ENCODE measurements at regions not wholly inside any gene's neighbourhood (a gene's known extent, or its start where the extent isn't known, plus 50 kb on each side); places are given as distances from the start of the nearest gene placed in this dataset.

- dilution Hi-C loops (cut with MboI; ENCODE audit: extremely low pct_ligation_motif_present, low sequenced_read_pairs) = no loop called here
- intact Hi-C loops (cut with micrococcal nuclease) = no loop called here
- Histone ChIP-seq H3K9me1 (replicated peaks; ENCODE audit: control insufficient read depth, extremely low read depth, insufficient read depth, low read length) (no peaks in the 10 kb centered on the region), H3K4me1 (ENCODE audit: control insufficient read depth, extremely low read depth, insufficient read depth, low read length) (no peaks in the 10 kb centered on the region), H2AFZ (ENCODE audit: low read depth, low read length) (no peak overlapping the region), H3K9ac (replicated peaks; ENCODE audit: extremely low read depth, insufficient read depth, low read length) (no peak overlapping the region), H3K9me3 (replicated peaks; ENCODE audit: control insufficient read depth, insufficient read depth, low read length) (no peaks in the 10 kb centered on the region), H3K36me3 (ENCODE audit: control insufficient read depth in 2 of 2, extremely low read depth in 1 of 2, insufficient read depth in 2 of 2, low read length in 2 of 2) (no peaks in the 10 kb centered on the region), H4K20me1 (replicated peaks; ENCODE audit: control insufficient read depth, extremely low read depth, insufficient read depth, low read length) (no peaks in the 10 kb centered on the region), H3K27ac (ENCODE audit: insufficient read depth, low read depth, low read length) (no peak overlapping the region), H3K79me2 (ENCODE audit: control insufficient read depth, insufficient read depth, low read length) (no peaks in the 10 kb centered on the region), H3K4me3 (replicated peaks in 1 of 3; ENCODE audit: insufficient read depth in 1 of 3, low read depth in 1 of 3, low read length in 3 of 3) (no peak overlapping the region), H3K27me3 (ENCODE audit: control insufficient read depth in 2 of 2, insufficient read depth in 2 of 2, low read length in 2 of 2) (no peaks in the 10 kb centered on the region), H3K4me2 (ENCODE audit: insufficient read depth, low read length) (no peak overlapping the region)
- TF ChIP-seq MAX (IDR thresholded peaks at IDR 0.05; ENCODE audit: insufficient read depth, insufficient read length) (no peak), JUN (IDR thresholded peaks at IDR 0.05; ENCODE audit: borderline replicate concordance, insufficient read depth, insufficient read length, low read depth) (no peak), GATA2 (IDR thresholded peaks at IDR 0.05; ENCODE audit: insufficient read depth, insufficient read length, low read depth, low read length) (no peak), POLR2A (IDR thresholded peaks at IDR 0.05; ENCODE audit: low read depth, low read length) (no peak), FOS (IDR thresholded peaks at IDR 0.05; ENCODE audit: borderline replicate concordance, insufficient read depth, low read length) (no peak), EZH2 (IDR thresholded peaks at IDR 0.05; ENCODE audit: borderline replicate concordance, low read depth, low read length, severe bottlenecking) (no peak), POLR2AphosphoS5 (IDR thresholded peaks at IDR 0.05; ENCODE audit: insufficient read depth, low read depth, low read length) (no peak), MYC (IDR thresholded peaks at IDR 0.05; ENCODE audit: low read depth, low read length) (no peak)
- TF ChIP-seq, protein P1, sequence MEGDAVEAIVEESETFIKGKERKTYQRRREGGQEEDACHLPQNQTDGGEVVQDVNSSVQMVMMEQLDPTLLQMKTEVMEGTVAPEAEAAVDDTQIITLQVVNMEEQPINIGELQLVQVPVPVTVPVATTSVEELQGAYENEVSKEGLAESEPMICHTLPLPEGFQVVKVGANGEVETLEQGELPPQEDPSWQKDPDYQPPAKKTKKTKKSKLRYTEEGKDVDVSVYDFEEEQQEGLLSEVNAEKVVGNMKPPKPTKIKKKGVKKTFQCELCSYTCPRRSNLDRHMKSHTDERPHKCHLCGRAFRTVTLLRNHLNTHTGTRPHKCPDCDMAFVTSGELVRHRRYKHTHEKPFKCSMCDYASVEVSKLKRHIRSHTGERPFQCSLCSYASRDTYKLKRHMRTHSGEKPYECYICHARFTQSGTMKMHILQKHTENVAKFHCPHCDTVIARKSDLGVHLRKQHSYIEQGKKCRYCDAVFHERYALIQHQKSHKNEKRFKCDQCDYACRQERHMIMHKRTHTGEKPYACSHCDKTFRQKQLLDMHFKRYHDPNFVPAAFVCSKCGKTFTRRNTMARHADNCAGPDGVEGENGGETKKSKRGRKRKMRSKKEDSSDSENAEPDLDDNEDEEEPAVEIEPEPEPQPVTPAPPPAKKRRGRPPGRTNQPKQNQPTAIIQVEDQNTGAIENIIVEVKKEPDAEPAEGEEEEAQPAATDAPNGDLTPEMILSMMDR (IDR thresholded peaks at IDR 0.05; ENCODE audit: extremely low read depth in 1 of 2, insufficient read depth in 1 of 2, low read depth in 1 of 2, low read length in 2 of 2) = no peak
- ChIA-PET POLR2A (no interaction called here), CTCF (no interaction called here)
- no TSS peak for BruUV-seq (replicated peaks)
- FAIRE-seq (no peak), DNase-seq (ENCODE audit: low read depth, low spot score) (no peak)
Observed at GRCh38 chrX:15167826-15168225, 102.1 kb downstream of the ASB9 start.
